MM.1S (cell line): ENCODE measurements at regions not wholly inside any gene's neighbourhood (a gene's known extent, or its start where the extent isn't known, plus 50 kb on each side); places are given as distances from the start of the nearest gene placed in this dataset.

Source experiments
- DNase-seq: peaks from one replicate; pipeline ENCODE4 v3.0.0-alpha.2; 2015
- H2AFZ ChIP-seq: fragments of 300-600 bp; sonication (generic); 2 replicates; pipeline ENCODE4 v1.6.0; 2016; ENCODE audit warnings: antibody characterized with exemption, low read length
- H3F3A ChIP-seq: fragments of 300-600 bp; sonication (generic); 2 replicates; pipeline ENCODE4 v1.6.1; 2016; ENCODE audit warnings: mild to moderate bottlenecking, antibody characterized with exemption, low read length, moderate library complexity, mixed read lengths; ENCODE audit not compliant: insufficient read depth
- H3K27ac ChIP-seq: fragments of 300-600 bp; sonication (generic); 2 replicates; pipeline ENCODE4 v1.5.1; 2016; ENCODE audit warnings: mild to moderate bottlenecking, low read length
- H3K27me3 ChIP-seq: fragments of 300-600 bp; sonication (generic); replicated peaks from 2 replicates; pipeline ENCODE4 v1.6.0; 2016; ENCODE audit warnings: low read length; ENCODE audit not compliant: insufficient read depth
- H3K36me3 ChIP-seq: fragments of 300-600 bp; sonication (generic); replicated peaks from 2 replicates; pipeline ENCODE4 v1.6.1; 2016; ENCODE audit warnings: mild to moderate bottlenecking, low read length, mixed read lengths; ENCODE audit not compliant: insufficient read depth
- H3K4me1 ChIP-seq: fragments of 300-600 bp; sonication (generic); 2 replicates; pipeline ENCODE4 v1.6.1; 2016; ENCODE audit warnings: low read length, mixed read lengths
- H3K4me2 ChIP-seq: fragments of 300-600 bp; sonication (generic); 2 replicates; pipeline ENCODE4 v1.6.0; 2016; ENCODE audit warnings: low read depth, low read length
- H3K4me3 ChIP-seq: fragments of 300-600 bp; sonication (generic); 2 replicates; pipeline ENCODE4 v1.5.1; 2016; ENCODE audit warnings: low read length, mixed read lengths
- H3K79me2 ChIP-seq: fragments of 300-600 bp; sonication (generic); 2 replicates; pipeline ENCODE4 v1.6.1; 2016; ENCODE audit warnings: mixed run types, low read length, mixed read lengths
- H3K9ac ChIP-seq: fragments of 300-600 bp; sonication (generic); 2 replicates; pipeline ENCODE4 v1.6.1; 2016; ENCODE audit warnings: low read length, mixed read lengths
- H3K9me2 ChIP-seq: fragments of 300-600 bp; sonication (generic); replicated peaks from 2 replicates; pipeline ENCODE4 v1.6.1; 2016; ENCODE audit warnings: mild to moderate bottlenecking, low read length, mixed read lengths; ENCODE audit not compliant: insufficient read depth
- H3K9me3 ChIP-seq: fragments of 300-600 bp; sonication (generic); replicated peaks from 2 replicates; pipeline ENCODE4 v1.6.1; 2016; ENCODE audit warnings: mild to moderate bottlenecking, low read length, mixed read lengths; ENCODE audit not compliant: insufficient read depth
- H4K20me1 ChIP-seq: fragments of 300-600 bp; sonication (generic); 2 replicates; pipeline ENCODE4 v1.6.1; 2016; ENCODE audit warnings: mild to moderate bottlenecking, low read length, moderate library complexity, mixed read lengths; ENCODE audit not compliant: insufficient read depth
- CTCF ChIP-seq: fragments of 300-600 bp; sonication (generic); IDR thresholded peaks from 2 replicates; pipeline ENCODE4 v1.5.1; 2016; ENCODE audit warnings: antibody characterized with exemption, low read length, mixed read lengths
- EZH2 ChIP-seq: fragments of 300-600 bp; sonication (generic); optimal IDR thresholded peaks from 2 replicates; pipeline ENCODE3; 2017; ENCODE audit warnings: low read depth, mild to moderate bottlenecking, antibody characterized with exemption, low read length, mixed read lengths
- EZH2phosphoT487 ChIP-seq: fragments of 300-600 bp; sonication (generic); IDR thresholded peaks from 2 replicates; pipeline ENCODE4 v1.6.1; 2018; ENCODE audit warnings: antibody characterized with exemption, low read length

- no peak overlapping the region for H3K4me3 ChIP-seq
Measured at GRCh38 chr17:83173914-83174361, 94.5 kb downstream of the METRNL start.

GRCh38 chr17:83174362-83175118 lies 95.1 kb downstream of the METRNL start:
- no peaks in the 10 kb centered on the region for H3K9me2 ChIP-seq
- H4K20me1 ChIP-seq, result no peaks in the 10 kb centered on the region
- no peak overlapping the region for H3K27ac ChIP-seq
- no peak overlapping the region for H3K4me3 ChIP-seq
- no peaks in the 10 kb centered on the region for H3K9me3 ChIP-seq
- no peak for TF ChIP-seq EZH2phosphoT487
- no peak for TF ChIP-seq CTCF
- no peak for TF ChIP-seq EZH2
- no peaks in the 10 kb centered on the region for H3F3A ChIP-seq
- no peak overlapping the region for H3K4me2 ChIP-seq
- no peak overlapping the region for H2AFZ ChIP-seq
- no peaks in the 10 kb centered on the region for H3K36me3 ChIP-seq
- no peaks in the 10 kb centered on the region for H3K79me2 ChIP-seq
- no peaks in the 10 kb centered on the region for H3K4me1 ChIP-seq
- H3K27me3 ChIP-seq, result peaks cover 86% of the 10 kb centered on the region
- H3K9ac ChIP-seq, result no peak overlapping the region
- DNase-seq, result no peak

More at GRCh38 chr17:83173914-83174361, 94.5 kb downstream of the METRNL start:
- H2AFZ ChIP-seq, result no peak overlapping the region
- no peaks in the 10 kb centered on the region for H3K4me1 ChIP-seq
- no peak for DNase-seq
- H3K79me2 ChIP-seq, result no peaks in the 10 kb centered on the region
- H3K4me2 ChIP-seq, result no peak overlapping the region
- H3K27me3 ChIP-seq, result peaks cover 85% of the 10 kb centered on the region
- H3K27ac ChIP-seq, result no peak overlapping the region
- no peaks in the 10 kb centered on the region for H4K20me1 ChIP-seq
- no peak overlapping the region for H3K9ac ChIP-seq
- H3K9me2 ChIP-seq, result no peaks in the 10 kb centered on the region
- no peak for TF ChIP-seq EZH2
- no peak for TF ChIP-seq CTCF
- TF ChIP-seq EZH2phosphoT487, result no peak
- no peaks in the 10 kb centered on the region for H3K9me3 ChIP-seq
- no peaks in the 10 kb centered on the region for H3F3A ChIP-seq
- H3K36me3 ChIP-seq, result no peaks in the 10 kb centered on the region

GRCh38 chr17:83175119-83175821 lies 95.9 kb downstream of the METRNL start:
- H3K27ac ChIP-seq, result no peak overlapping the region
- H3K9me3 ChIP-seq, result no peaks in the 10 kb centered on the region
- H3K4me3 ChIP-seq, result no peak overlapping the region
- peaks cover 87% of the 10 kb centered on the region for H3K27me3 ChIP-seq
- no peak for DNase-seq
- H3K4me2 ChIP-seq, result no peak overlapping the region
- no peaks in the 10 kb centered on the region for H3K79me2 ChIP-seq
- no peaks in the 10 kb centered on the region for H3K9me2 ChIP-seq
- H2AFZ ChIP-seq, result no peak overlapping the region
- no peaks in the 10 kb centered on the region for H3F3A ChIP-seq
- no peaks in the 10 kb centered on the region for H3K4me1 ChIP-seq
- TF ChIP-seq EZH2phosphoT487 (no peak), CTCF (no peak), EZH2 (no peak)
- no peak overlapping the region for H3K9ac ChIP-seq
- H3K36me3 ChIP-seq, result no peaks in the 10 kb centered on the region
- H4K20me1 ChIP-seq, result no peaks in the 10 kb centered on the region
